ENCODE measurements at regions not wholly inside any gene's neighbourhood (a gene's known extent, or its start where the extent isn't known, plus 50 kb on each side); places are given as distances from the start of the nearest gene placed in this dataset.

DNA sequence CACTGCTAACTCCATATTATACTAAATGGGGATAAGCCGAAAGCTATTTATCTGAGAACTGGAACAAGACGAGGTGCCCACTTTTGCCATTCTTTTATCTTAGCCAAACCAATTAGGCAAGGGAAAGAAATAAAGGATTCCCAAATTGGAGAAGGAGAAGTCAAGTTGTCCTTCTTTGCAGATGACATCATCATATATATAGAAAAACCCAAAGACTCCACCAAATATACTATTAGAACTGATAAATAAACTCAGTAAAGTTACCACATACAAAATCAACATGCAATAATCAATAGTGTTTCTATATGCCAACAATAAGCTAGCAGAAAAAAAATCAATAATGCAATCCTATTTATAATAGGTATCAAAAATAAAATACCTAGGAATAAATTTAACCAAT, 570.3 kb upstream of the EPHA7 start:
- Histone ChIP-seq H3K27ac (ENCODE audit: low read depth, low read length) (no peak overlapping the region), H3K36me3 (ENCODE audit: insufficient read depth, low read length) (no peaks in the 10 kb centered on the region), H3K4me3 (ENCODE audit: insufficient read depth, low read depth, low read length) (no peak overlapping the region), H3K4me2 (ENCODE audit: low read length) (no peak overlapping the region), H3K79me2 (ENCODE audit: insufficient read depth, low read length) (no peaks in the 10 kb centered on the region), H3K9me3 (ENCODE audit: insufficient read depth, low read depth, low read length) (no peaks in the 10 kb centered on the region), H4K20me1 (ENCODE audit: insufficient read depth, low read length) (no peaks in the 10 kb centered on the region), H3K4me1 (ENCODE audit: insufficient read depth, low read length) (no peaks in the 10 kb centered on the region), H3K9ac (ENCODE audit: low read length) (no peak overlapping the region), H2AFZ (ENCODE audit: low read depth, low read length) (no peak overlapping the region), H3K27me3 (ENCODE audit: insufficient read depth, low read length) (no peaks in the 10 kb centered on the region)
- no peak overlapping the region for H3K4me3 Mint-ChIP-seq (ENCODE audit: unreplicated experiment)
- no peaks in the 10 kb centered on the region for H3K9me3 Mint-ChIP-seq (ENCODE audit: unreplicated experiment)
- H3K36me3 Mint-ChIP-seq (ENCODE audit: low read depth, unreplicated experiment) = no peaks in the 10 kb centered on the region
- no peak for TF ChIP-seq CTCF (IDR thresholded peaks at IDR 0.05; ENCODE audit: insufficient read depth, low read depth, low read length)
- TF ChIP-seq EZH2 (IDR thresholded peaks at IDR 0.05; ENCODE audit: insufficient read depth, low read length) = no peak
- no peak for DNase-seq (ENCODE audit: low read depth)
- FAIRE-seq = no peak
- no peaks in the 10 kb centered on the region for H3K27me3 Mint-ChIP-seq (ENCODE audit: low read depth, unreplicated experiment)
- H3K27ac Mint-ChIP-seq (ENCODE audit: unreplicated experiment) = no peak overlapping the region
- H3K4me1 Mint-ChIP-seq (ENCODE audit: low read depth, unreplicated experiment) = peaks cover 2% of the 10 kb centered on the region

DNA sequence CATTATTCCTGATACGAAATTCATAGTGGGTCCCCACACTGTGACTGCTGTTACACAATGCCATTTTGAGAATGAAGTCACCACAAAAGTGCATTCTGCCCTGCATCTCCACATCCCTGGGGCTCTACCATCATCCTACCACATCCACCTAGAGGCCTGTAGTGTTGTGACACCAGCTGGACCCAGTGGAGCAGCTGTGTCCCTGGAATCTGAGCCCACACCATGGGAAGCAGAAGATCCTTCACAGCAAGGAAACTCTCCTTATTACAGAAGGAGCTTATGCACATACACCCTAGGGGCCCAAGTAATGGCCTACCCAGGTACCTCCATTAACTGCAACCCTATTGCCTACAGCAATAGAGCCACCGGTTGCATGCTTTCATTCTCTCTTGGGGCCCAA, 566.6 kb upstream of the EPHA7 start:
- H3K9me3 ChIP-seq (ENCODE audit: insufficient read depth, low read depth, low read length) = no peaks in the 10 kb centered on the region
- H3K4me1 ChIP-seq (ENCODE audit: insufficient read depth, low read length) = no peaks in the 10 kb centered on the region
- H3K9ac ChIP-seq (ENCODE audit: low read length) = no peak overlapping the region
- no peaks in the 10 kb centered on the region for H3K27me3 Mint-ChIP-seq (ENCODE audit: low read depth, unreplicated experiment)
- no peaks in the 10 kb centered on the region for H4K20me1 ChIP-seq (ENCODE audit: insufficient read depth, low read length)
- no peaks in the 10 kb centered on the region for H3K27me3 ChIP-seq (ENCODE audit: insufficient read depth, low read length)
- no peak overlapping the region for H2AFZ ChIP-seq (ENCODE audit: low read depth, low read length)
- H3K36me3 ChIP-seq (ENCODE audit: insufficient read depth, low read length) = no peaks in the 10 kb centered on the region
- TF ChIP-seq CTCF (IDR thresholded peaks at IDR 0.05; ENCODE audit: insufficient read depth, low read depth, low read length) = no peak
- H3K79me2 ChIP-seq (ENCODE audit: insufficient read depth, low read length) = no peaks in the 10 kb centered on the region
- no peaks in the 10 kb centered on the region for H3K36me3 Mint-ChIP-seq (ENCODE audit: low read depth, unreplicated experiment)
- no peak overlapping the region for H3K27ac Mint-ChIP-seq (ENCODE audit: unreplicated experiment)
- H3K4me3 ChIP-seq (ENCODE audit: insufficient read depth, low read depth, low read length) = no peak overlapping the region
- no peak overlapping the region for H3K4me2 ChIP-seq (ENCODE audit: low read length)
- H3K27ac ChIP-seq (ENCODE audit: low read depth, low read length) = no peak overlapping the region
- no peaks in the 10 kb centered on the region for H3K4me1 Mint-ChIP-seq (ENCODE audit: low read depth, unreplicated experiment)
- no peak overlapping the region for H3K4me3 Mint-ChIP-seq (ENCODE audit: unreplicated experiment)
- FAIRE-seq (no peak), DNase-seq (ENCODE audit: low read depth) (no peak)
- no peaks in the 10 kb centered on the region for H3K9me3 Mint-ChIP-seq (ENCODE audit: unreplicated experiment)

GRCh38 chr6:93975159-93975558, 555.8 kb upstream of the EPHA7 start:
- Histone ChIP-seq H3K27me3 (ENCODE audit: insufficient read depth, low read length) (no peaks in the 10 kb centered on the region), H3K4me2 (ENCODE audit: low read length) (no peak overlapping the region), H3K4me3 (ENCODE audit: insufficient read depth, low read depth, low read length) (no peak overlapping the region), H3K9me3 (ENCODE audit: insufficient read depth, low read depth, low read length) (no peaks in the 10 kb centered on the region), H3K36me3 (ENCODE audit: insufficient read depth, low read length) (no peaks in the 10 kb centered on the region), H3K9ac (ENCODE audit: low read length) (no peak overlapping the region), H2AFZ (ENCODE audit: low read depth, low read length) (no peak overlapping the region), H3K79me2 (ENCODE audit: insufficient read depth, low read length) (no peaks in the 10 kb centered on the region), H4K20me1 (ENCODE audit: insufficient read depth, low read length) (no peaks in the 10 kb centered on the region), H3K4me1 (ENCODE audit: insufficient read depth, low read length) (no peaks in the 10 kb centered on the region), H3K27ac (ENCODE audit: low read depth, low read length) (no peak overlapping the region)
- H3K9me3 Mint-ChIP-seq (ENCODE audit: unreplicated experiment) = no peaks in the 10 kb centered on the region
- no peak overlapping the region for H3K27ac Mint-ChIP-seq (ENCODE audit: unreplicated experiment)
- DNase-seq (ENCODE audit: low read depth) (no peak), FAIRE-seq (no peak)
- no peaks in the 10 kb centered on the region for H3K4me1 Mint-ChIP-seq (ENCODE audit: low read depth, unreplicated experiment)
- H3K4me3 Mint-ChIP-seq (ENCODE audit: unreplicated experiment) = no peak overlapping the region
- TF ChIP-seq CTCF (IDR thresholded peaks at IDR 0.05; ENCODE audit: insufficient read depth, low read depth, low read length) (no peak), EZH2 (IDR thresholded peaks at IDR 0.05; ENCODE audit: insufficient read depth, low read length) (no peak)
- no peaks in the 10 kb centered on the region for H3K27me3 Mint-ChIP-seq (ENCODE audit: low read depth, unreplicated experiment)
- no peaks in the 10 kb centered on the region for H3K36me3 Mint-ChIP-seq (ENCODE audit: low read depth, unreplicated experiment)

All from astrocyte (in vitro differentiated cells and primary cell).